Ishikawa (cell line): ENCODE measurements at regions not wholly inside any gene's neighbourhood (a gene's known extent, or its start where the extent isn't known, plus 50 kb on each side); places are given as distances from the start of the nearest gene placed in this dataset.

Source experiments
- CEBPB ChIP-seq: IDR thresholded peaks from 2 replicates; pipeline ENCODE4 v1.6.1; 2012
- CREB1 ChIP-seq: IDR thresholded peaks from 2 replicates; pipeline ENCODE4 v1.6.1; 2012; ENCODE audit warnings: low read depth
- EGR1 ChIP-seq: IDR thresholded peaks from 2 replicates; pipeline ENCODE4 v1.6.1; 2012
- EP300 ChIP-seq: IDR thresholded peaks from 2 replicates; pipeline ENCODE4 v1.6.1; 2012; ENCODE audit warnings: borderline replicate concordance
- FOXM1 ChIP-seq: IDR thresholded peaks from 2 replicates; pipeline ENCODE4 v1.6.1; 2012; ENCODE audit warnings: low read depth, borderline replicate concordance
- MAX ChIP-seq: IDR thresholded peaks from 2 replicates; pipeline ENCODE4 v1.6.1; 2012
- NFIC ChIP-seq: IDR thresholded peaks from 2 replicates; pipeline ENCODE4 v1.6.1; 2012
- RAD21 ChIP-seq: IDR thresholded peaks from 2 replicates; pipeline ENCODE4 v1.6.1; 2012; ENCODE audit warnings: low read depth
- REST ChIP-seq: IDR thresholded peaks from 2 replicates; pipeline ENCODE4 v1.6.1; 2012; ENCODE audit warnings: low read depth, mild to moderate bottlenecking
- TAF1 ChIP-seq: IDR thresholded peaks from 2 replicates; pipeline ENCODE4 v1.6.1; 2012; ENCODE audit warnings: low read depth, mild to moderate bottlenecking
- TCF12 ChIP-seq: IDR thresholded peaks from 2 replicates; pipeline ENCODE4 v1.6.1; 2012; ENCODE audit warnings: low read depth
- TEAD4 ChIP-seq: IDR thresholded peaks from 2 replicates; pipeline ENCODE4 v1.6.1; 2012
- USF1 ChIP-seq: IDR thresholded peaks from 2 replicates; pipeline ENCODE4 v1.6.1; 2012
- YY1 ChIP-seq: IDR thresholded peaks from 2 replicates; pipeline ENCODE4 v1.6.1; 2012; ENCODE audit warnings: low read depth
- ZBTB7A ChIP-seq: IDR thresholded peaks from 2 replicates; pipeline ENCODE4 v1.6.1; 2012; ENCODE audit warnings: low read depth

DNA sequence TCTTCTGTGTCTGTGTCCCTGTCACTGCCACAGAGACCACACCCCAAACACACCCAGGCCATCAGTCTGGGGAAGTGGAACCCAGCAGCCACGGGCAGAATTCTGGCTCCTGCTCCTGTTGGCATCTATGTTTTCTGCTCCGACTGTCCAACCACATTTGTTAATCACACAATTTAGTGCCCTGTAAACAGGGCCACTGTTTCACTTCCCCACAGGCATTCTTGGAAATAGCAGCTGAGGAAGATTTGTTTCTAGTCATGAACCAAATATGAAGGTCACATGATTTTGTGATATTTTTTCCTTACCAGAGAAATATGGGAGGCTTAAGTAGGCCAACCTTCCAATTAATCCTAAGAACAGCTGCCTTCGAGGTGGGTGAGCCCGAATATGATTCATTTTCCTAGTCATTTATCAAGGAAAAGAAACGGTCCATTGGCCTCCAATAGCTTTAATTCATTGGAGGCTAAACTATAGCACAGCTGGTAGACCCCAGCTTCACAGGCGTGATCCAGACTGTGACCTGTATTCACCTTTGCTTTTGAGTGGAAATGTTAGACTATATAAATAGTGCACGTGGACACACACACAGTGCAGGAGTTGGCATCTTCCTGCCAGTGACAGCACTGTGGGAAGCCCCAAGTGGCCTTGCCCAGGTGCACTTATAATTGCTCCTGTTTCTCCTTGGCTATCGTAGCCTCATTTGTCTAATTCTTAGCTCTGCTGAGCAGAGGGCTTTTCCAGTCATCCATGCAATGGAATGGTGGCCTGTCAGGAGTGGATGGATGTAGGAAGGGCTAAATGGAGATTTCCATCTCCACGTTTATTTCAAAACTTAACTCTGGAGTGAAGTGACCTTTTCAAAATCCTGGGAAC lies 267.9 kb downstream of the LPIN1 start:
- TF ChIP-seq TEAD4 = no peak
- no peak for TF ChIP-seq REST
- TF ChIP-seq CREB1 = no peak
- no peak for TF ChIP-seq MAX
- TF ChIP-seq EGR1 = no peak
- no peak for TF ChIP-seq TAF1
- TF ChIP-seq FOXM1 = no peak
- no peak for TF ChIP-seq TCF12
- TF ChIP-seq RAD21 = no peak
- TF ChIP-seq ZBTB7A = no peak
- no peak for TF ChIP-seq CEBPB
- TF ChIP-seq YY1 = no peak
- no peak for TF ChIP-seq NFIC
- no peak for TF ChIP-seq USF1
- TF ChIP-seq EP300 = no peak

DNA sequence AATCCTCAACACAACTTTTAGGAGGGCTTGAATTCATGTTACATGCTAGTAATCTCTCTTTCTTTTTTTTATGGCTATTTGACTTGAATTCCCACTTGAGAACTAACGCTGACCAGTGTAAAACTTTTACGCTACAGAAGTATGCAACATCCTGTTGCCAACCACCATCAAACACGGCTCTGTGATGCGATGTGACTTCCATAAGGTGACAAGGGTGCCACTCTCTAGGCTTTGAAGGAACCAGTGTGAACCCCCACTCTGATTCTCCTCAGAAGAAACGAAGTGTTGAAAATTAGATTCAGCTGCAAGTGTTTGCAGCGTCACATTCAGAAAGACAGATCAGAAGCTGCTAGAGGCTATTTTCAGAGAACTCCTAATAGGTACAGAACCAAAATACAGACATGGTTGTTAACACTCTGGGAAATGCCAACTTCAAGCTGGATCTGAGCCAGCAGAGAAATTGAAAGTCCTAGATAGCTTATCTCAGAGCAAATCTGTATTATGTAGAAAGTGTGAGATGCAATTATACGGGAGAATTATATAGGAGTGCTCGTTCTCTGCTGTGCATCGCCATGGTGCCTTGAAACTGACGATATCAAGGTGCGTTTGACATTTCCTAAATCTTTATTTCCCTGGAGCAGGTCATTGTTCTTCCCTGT lies 271.2 kb downstream of the LPIN1 start:
- no peak for TF ChIP-seq TAF1
- no peak for TF ChIP-seq RAD21
- TF ChIP-seq REST = no peak
- no peak for TF ChIP-seq TEAD4
- no peak for TF ChIP-seq TCF12
- no peak for TF ChIP-seq YY1
- TF ChIP-seq USF1 = no peak
- TF ChIP-seq MAX = no peak
- no peak for TF ChIP-seq ZBTB7A
- no peak for TF ChIP-seq CREB1
- TF ChIP-seq EP300 = no peak
- no peak for TF ChIP-seq EGR1
- no peak for TF ChIP-seq CEBPB
- no peak for TF ChIP-seq NFIC
- no peak for TF ChIP-seq FOXM1

GRCh38 chr2:12020833-12021469 lies 274.5 kb downstream of the LPIN1 start:
- TF ChIP-seq EGR1 (no peak), MAX (no peak), TAF1 (no peak), TCF12 (no peak), NFIC (no peak), REST (no peak), CREB1 (no peak), TEAD4 (no peak), RAD21 (no peak), USF1 (no peak), FOXM1 (no peak), ZBTB7A (no peak)
